Esophagus muscularis mucosa (tissue), 4 donors: ENCODE measurements at regions not wholly inside any gene's neighbourhood (a gene's known extent, or its start where the extent isn't known, plus 50 kb on each side); places are given as distances from the start of the nearest gene placed in this dataset.
A peak's percentile ranks its signal among the peaks of the same experiment; 100 is the strongest.

Experiments used
- DNase-seq: peaks from one replicate; pipeline ENCODE4 v3.0.0-alpha.2; 2017; ENCODE audit errors: extremely low spot score
- H3K27ac ChIP-seq, 4 donors: fragments of 200-600 bp; sonication (generic); replicated peaks in 1 of 4; 1 replicate in 3 of 4; 2 replicates in 1 of 4; pipeline ENCODE4 v1.5.1; 2016 to 2019; ENCODE audit warnings: mild to moderate bottlenecking in 1 of 4
- H3K27me3 ChIP-seq, 4 donors: fragments of 200-600 bp; sonication (generic); one replicate each; pipeline versions ENCODE4 v1.5.1 to v1.6.0; 2016 to 2019
- H3K36me3 ChIP-seq, 4 donors: fragments of 200-600 bp; sonication (generic); one replicate each; pipeline ENCODE4 v1.5.1; 2016 to 2019
- H3K4me1 ChIP-seq, 4 donors: fragments of 200-600 bp; sonication (generic); one replicate each; pipeline ENCODE4 v1.5.1; 2016 to 2019
- H3K4me3 ChIP-seq, 4 donors: fragments of 200-600 bp; sonication (generic); 1 replicate in 2 of 4; 2 replicates in 2 of 4; pipeline ENCODE4 v1.5.1; 2016 to 2019; ENCODE audit warnings: mild to moderate bottlenecking in 4 of 4, moderate library complexity in 1 of 4
- H3K9me3 ChIP-seq, 4 donors: fragments of 200-600 bp; sonication (generic); 1 replicate in 3 of 4; 2 replicates in 1 of 4; pipeline ENCODE4 v1.5.1; 2016 to 2019
- CTCF ChIP-seq, 3 experiments: fragments of 200-600 bp in 2 of 3; fragments of 450-650 bp in 1 of 3; sonication (generic) in 2 of 3; IDR thresholded peaks; one replicate each; pipeline ENCODE4 v1.5.1; 2017 to 2019; ENCODE audit warnings: antibody characterized with exemption in 3 of 3, mild to moderate bottlenecking in 2 of 3, moderate library complexity in 1 of 3
- EP300 ChIP-seq: sonication (generic); formaldehyde crosslinking; IDR thresholded peaks from one replicate; pipeline ENCODE4 v1.6.1; 2017; ENCODE audit warnings: antibody characterized with exemption
- POLR2A ChIP-seq: fragments of 450-650 bp; IDR thresholded peaks from one replicate; pipeline ENCODE4 v1.6.1; 2017; ENCODE audit warnings: antibody characterized with exemption, moderate library complexity, mild to moderate bottlenecking, low read depth
- POLR2AphosphoS5 ChIP-seq, 2 donors: sonication (generic); formaldehyde crosslinking; IDR thresholded peaks; one replicate each; pipeline ENCODE4 v1.6.1; 2017; ENCODE audit warnings: antibody characterized with exemption in 2 of 2
- WGBS: methylation state at CpG from one replicate; pipeline ENCODE4 v1.1.5; 2018; 5-methylcytosine and 5-hydroxymethylcytosine counted together
- intact Hi-C: fragments of 100-400 bp; cut with DNase I; formaldehyde crosslinking; loops from one replicate; pipeline ENCODE4 v1.15.1; 2023

GRCh38 chr5:135236228-135236907, 162.7 kb downstream of the MACROH2A1 start:
- no peaks in the 10 kb centered on the region for H3K27me3 ChIP-seq
- intact Hi-C loops = no loop called here
- TF ChIP-seq CTCF (IDR thresholded peaks at IDR 0.05) (no peak), POLR2AphosphoS5 (IDR thresholded peaks at IDR 0.05) (no peak), EP300 (no peak), POLR2A (no peak)
- no peaks in the 10 kb centered on the region for H3K36me3 ChIP-seq
- H3K27ac ChIP-seq = no peak overlapping the region
- DNase-seq = peak; percentile 60
- WGBS = 73% methylated on average over 11 of the region's 11 CpGs
- peaks cover 26 to 49% (median 42%) of the 10 kb centered on the region in 4 donors for H3K4me1 ChIP-seq
- H3K4me3 ChIP-seq = no peak overlapping the region
- no peaks in the 10 kb centered on the region for H3K9me3 ChIP-seq

- DNase-seq = no peak
- H3K9me3 ChIP-seq = no peaks in the 10 kb centered on the region
- H3K4me3 ChIP-seq = no peak overlapping the region
- peaks cover 22 to 51% (median 44%) of the 10 kb centered on the region in 4 donors for H3K4me1 ChIP-seq
- TF ChIP-seq POLR2AphosphoS5 (IDR thresholded peaks at IDR 0.05) = no peak
- no peak for TF ChIP-seq EP300
- TF ChIP-seq POLR2A = no peak
- TF ChIP-seq CTCF (IDR thresholded peaks at IDR 0.05) = no peak
- intact Hi-C loops = no loop called here
- H3K36me3 ChIP-seq = no peaks in the 10 kb centered on the region
- no peak overlapping the region for H3K27ac ChIP-seq
- H3K27me3 ChIP-seq = no peaks in the 10 kb centered on the region
- WGBS = 93% methylated on average over 8 of the region's 9 CpGs
Observed at GRCh38 chr5:135235551-135236227, 163.3 kb downstream of the MACROH2A1 start.

GRCh38 chr5:135234666-135235401, 164.2 kb downstream of the MACROH2A1 start:
- Histone ChIP-seq H3K36me3 (no peaks in the 10 kb centered on the region), H3K4me3 (no peak overlapping the region), H3K27me3 (no peaks in the 10 kb centered on the region), H3K4me1 (peaks cover 25 to 51% (median 44%) of the 10 kb centered on the region in 4 donors), H3K9me3 (no peaks in the 10 kb centered on the region), H3K27ac (no peak overlapping the region)
- intact Hi-C loops = no loop called here
- DNase-seq = no peak
- 90% methylated on average over 9 of the region's 9 CpGs for WGBS
- no peak for TF ChIP-seq CTCF (IDR thresholded peaks at IDR 0.05)
- no peak for TF ChIP-seq POLR2A
- TF ChIP-seq EP300 = no peak
- TF ChIP-seq POLR2AphosphoS5 (IDR thresholded peaks at IDR 0.05) = no peak

- no peaks in the 10 kb centered on the region for H3K9me3 ChIP-seq
- no peak for DNase-seq
- no peak for TF ChIP-seq CTCF (IDR thresholded peaks at IDR 0.05)
- TF ChIP-seq POLR2AphosphoS5 (IDR thresholded peaks at IDR 0.05) = no peak
- TF ChIP-seq POLR2A = no peak
- no peak for TF ChIP-seq EP300
- no peaks in the 10 kb centered on the region for H3K36me3 ChIP-seq
- no peak overlapping the region for H3K27ac ChIP-seq
- WGBS = 95% methylated on average over 12 of the region's 12 CpGs
- no peaks in the 10 kb centered on the region for H3K27me3 ChIP-seq
- intact Hi-C loops = no loop called here
- H3K4me1 ChIP-seq = peaks cover 19 to 51% (median 41%) of the 10 kb centered on the region in 4 donors
- no peak overlapping the region for H3K4me3 ChIP-seq
Observed at GRCh38 chr5:135234242-135234641, 164.8 kb downstream of the MACROH2A1 start.
